ENCODE measurements at regions not wholly inside any gene's neighbourhood (a gene's known extent, or its start where the extent isn't known, plus 50 kb on each side); places are given as distances from the start of the nearest gene placed in this dataset.

DNA sequence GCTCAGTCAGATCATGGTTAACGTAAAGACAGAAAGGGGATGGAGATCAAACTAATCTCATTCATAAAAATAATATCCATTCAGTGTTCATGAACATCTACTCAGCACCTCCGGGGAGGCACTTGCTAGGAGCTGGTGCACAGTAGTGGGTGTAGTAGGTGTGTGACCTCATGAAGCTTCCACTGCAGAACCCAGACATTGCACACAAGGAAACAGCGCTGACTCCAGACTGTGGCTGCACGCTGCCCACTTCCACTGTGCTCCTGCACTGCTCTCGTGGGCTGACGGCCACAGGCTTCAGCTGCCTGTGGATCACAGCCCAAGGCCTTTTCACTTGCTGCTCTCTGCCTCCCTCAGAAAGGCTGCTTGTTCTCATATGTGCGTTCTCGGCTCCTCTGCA lies 214.4 kb upstream of the ZNF507 start:
- 9% methylated on average over 8 of the region's 8 CpGs for WGBS (ENCODE audit: missing lambda C conversion rate)
- TF ChIP-seq FOSB (CRISPR knock-in tag; IDR thresholded peaks at IDR 0.05) (no peak), RAD21 (conservative IDR thresholded peaks at IDR 0.05 in 1 of 2, IDR thresholded peaks at IDR 0.05 in 1 of 2) (no peak), NPAS2 (CRISPR knock-in tag; IDR thresholded peaks at IDR 0.05; ENCODE audit: borderline replicate concordance) (no peak), RCOR1 (IDR thresholded peaks at IDR 0.05; ENCODE audit: low read depth, low read length) (no peak), CHD4 (IDR thresholded peaks at IDR 0.05; ENCODE audit: borderline replicate concordance) (no peak), TP53 (CRISPR knock-in tag; IDR thresholded peaks at IDR 0.05) (no peak), CEBPB (IDR thresholded peaks at IDR 0.05) (no peak), KDM5A (IDR thresholded peaks at IDR 0.05) (no peak), EP300 (IDR thresholded peaks at IDR 0.05) (no peak)
- TF ChIP-seq, protein P1, sequence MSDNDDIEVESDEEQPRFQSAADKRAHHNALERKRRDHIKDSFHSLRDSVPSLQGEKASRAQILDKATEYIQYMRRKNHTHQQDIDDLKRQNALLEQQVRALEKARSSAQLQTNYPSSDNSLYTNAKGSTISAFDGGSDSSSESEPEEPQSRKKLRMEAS (IDR thresholded peaks at IDR 0.05) = no peak
- TF ChIP-seq, protein P2, sequence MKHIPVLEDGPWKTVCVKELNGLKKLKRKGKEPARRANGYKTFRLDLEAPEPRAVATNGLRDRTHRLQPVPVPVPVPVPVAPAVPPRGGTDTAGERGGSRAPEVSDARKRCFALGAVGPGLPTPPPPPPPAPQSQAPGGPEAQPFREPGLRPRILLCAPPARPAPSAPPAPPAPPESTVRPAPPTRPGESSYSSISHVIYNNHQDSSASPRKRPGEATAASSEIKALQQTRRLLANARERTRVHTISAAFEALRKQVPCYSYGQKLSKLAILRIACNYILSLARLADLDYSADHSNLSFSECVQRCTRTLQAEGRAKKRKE (CRISPR knock-in tag; IDR thresholded peaks at IDR 0.05; ENCODE audit: low read depth) = no peak
- TF ChIP-seq, protein P3, sequence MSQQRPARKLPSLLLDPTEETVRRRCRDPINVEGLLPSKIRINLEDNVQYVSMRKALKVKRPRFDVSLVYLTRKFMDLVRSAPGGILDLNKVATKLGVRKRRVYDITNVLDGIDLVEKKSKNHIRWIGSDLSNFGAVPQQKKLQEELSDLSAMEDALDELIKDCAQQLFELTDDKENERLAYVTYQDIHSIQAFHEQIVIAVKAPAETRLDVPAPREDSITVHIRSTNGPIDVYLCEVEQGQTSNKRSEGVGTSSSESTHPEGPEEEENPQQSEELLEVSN (IDR thresholded peaks at IDR 0.05; ENCODE audit: borderline replicate concordance, low read depth) = no peak
- TF ChIP-seq, protein P4, sequence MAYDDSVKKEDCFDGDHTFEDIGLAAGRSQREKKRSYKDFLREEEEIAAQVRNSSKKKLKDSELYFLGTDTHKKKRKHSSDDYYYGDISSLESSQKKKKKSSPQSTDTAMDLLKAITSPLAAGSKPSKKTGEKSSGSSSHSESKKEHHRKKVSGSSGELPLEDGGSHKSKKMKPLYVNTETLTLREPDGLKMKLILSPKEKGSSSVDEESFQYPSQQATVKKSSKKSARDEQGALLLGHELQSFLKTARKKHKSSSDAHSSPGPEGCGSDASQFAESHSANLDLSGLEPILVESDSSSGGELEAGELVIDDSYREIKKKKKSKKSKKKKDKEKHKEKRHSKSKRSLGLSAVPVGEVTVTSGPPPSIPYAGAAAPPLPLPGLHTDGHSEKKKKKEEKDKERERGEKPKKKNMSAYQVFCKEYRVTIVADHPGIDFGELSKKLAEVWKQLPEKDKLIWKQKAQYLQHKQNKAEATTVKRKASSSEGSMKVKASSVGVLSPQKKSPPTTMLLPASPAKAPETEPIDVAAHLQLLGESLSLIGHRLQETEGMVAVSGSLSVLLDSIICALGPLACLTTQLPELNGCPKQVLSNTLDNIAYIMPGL (CRISPR knock-in tag; IDR thresholded peaks at IDR 0.05; ENCODE audit: borderline replicate concordance) = no peak
- FAIRE-seq (no peak), ATAC-seq (no peak), DNase-seq (ENCODE audit: low read depth in 1 of 2, low spot score in 1 of 2) (no peak)
- H3K4me1 ChIP-seq = no peaks in the 10 kb centered on the region
- no peak overlapping the region for H3K4me3 ChIP-seq
- CTCF ChIA-PET = interaction anchor here (2.0 kb wide), 1 partner anchor 93 kb away, joined by 6 read pairs; no protein-coding TSS in a partner anchor
- POLR2A ChIA-PET = no interaction called here
- no peaks in the 10 kb centered on the region for H3K9me3 ChIP-seq
- no peak overlapping the region for H3K27ac ChIP-seq
- no peak overlapping the region for H3K4me2 ChIP-seq

DNA sequence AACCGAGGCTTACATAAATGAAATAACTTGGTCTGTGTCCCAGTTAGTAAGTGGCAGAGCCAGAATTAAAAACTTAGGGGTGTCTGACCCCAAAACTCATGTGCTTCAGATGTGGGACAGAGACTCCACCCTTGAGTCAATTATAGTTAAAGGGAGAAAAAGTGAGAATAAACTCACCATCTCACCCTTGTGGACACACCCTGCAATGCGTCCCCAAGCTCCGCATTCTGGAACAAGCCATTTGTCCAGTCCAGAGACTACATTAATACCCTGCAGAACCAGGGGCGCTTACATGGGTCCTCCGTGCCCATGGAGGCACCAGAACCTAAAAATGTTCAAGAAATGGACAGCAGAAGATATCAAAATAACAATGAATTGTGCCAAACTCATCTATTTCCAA lies 207.0 kb upstream of the ZNF507 start:
- no peak for FAIRE-seq
- Histone ChIP-seq H3K4me3 (no peak overlapping the region), H3K9me3 (no peaks in the 10 kb centered on the region), H3K27ac (no peak overlapping the region), H3K4me2 (no peak overlapping the region), H3K4me1 (no peaks in the 10 kb centered on the region)
- peak in 1 of 2 experiments; percentile 55; a peak in 2 of 6 replicates for ATAC-seq
- 13% methylated on average over 5 of the region's 5 CpGs for WGBS (ENCODE audit: missing lambda C conversion rate)
- CTCF ChIA-PET = interaction anchor here (1.7 to 1.8 kb wide), 2 partner anchors 18 to 86 kb away, joined by 5 to 8 read pairs; no protein-coding TSS in a partner anchor
- no peak for DNase-seq (ENCODE audit: low read depth in 1 of 2, low spot score in 1 of 2)
- TF ChIP-seq RAD21 (conservative IDR thresholded peaks at IDR 0.05 in 1 of 2, IDR thresholded peaks at IDR 0.05 in 1 of 2) = peak in 1 of 2 experiments; percentile 36; a peak in 1 of 5 replicates
- no peak for TF ChIP-seq ESRRA (IDR thresholded peaks at IDR 0.05; ENCODE audit: borderline replicate concordance, low read length)
- POLR2A ChIA-PET = no interaction called here

DNA sequence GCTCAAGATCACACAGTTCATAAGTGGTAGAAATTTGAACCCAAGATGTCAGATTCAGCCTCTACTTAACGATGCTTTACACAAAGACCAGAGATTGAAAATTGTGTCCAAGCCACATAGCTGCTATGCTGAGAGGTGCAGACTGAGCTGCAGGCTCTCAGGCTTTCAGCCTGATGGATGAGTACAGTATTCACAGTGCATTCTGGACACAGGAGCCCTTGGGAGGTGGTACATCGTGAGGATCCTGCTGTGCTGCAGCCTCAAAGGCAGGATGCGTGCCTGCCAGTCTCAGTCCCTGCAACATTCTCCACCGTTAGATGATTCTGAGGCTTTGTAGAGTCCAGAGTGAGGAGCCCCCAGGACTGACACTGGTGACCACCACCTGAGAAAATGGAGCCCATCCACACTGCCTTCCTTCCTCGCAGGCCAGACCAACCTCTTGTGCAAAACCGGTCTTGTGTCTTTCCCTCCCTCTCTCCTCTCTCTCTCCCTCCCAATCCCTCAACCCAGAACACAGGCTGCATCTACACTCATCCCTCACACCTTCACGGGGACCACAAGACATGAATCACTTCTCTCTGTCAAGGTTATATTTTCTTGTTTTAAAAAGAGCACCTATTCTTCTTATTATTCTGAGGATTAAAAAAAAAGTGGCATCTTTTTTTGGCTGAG lies 203.4 kb upstream of the ZNF507 start:
- WGBS (ENCODE audit: missing lambda C conversion rate) = under 1% methylated on average over 7 of the region's 7 CpGs

More for the DNA sequence above, 203.4 kb upstream of the ZNF507 start:
- no peaks in the 10 kb centered on the region for H3K4me1 ChIP-seq
- CTCF ChIA-PET = no interaction called here
- H3K4me3 ChIP-seq = no peak overlapping the region
- no peak for TF ChIP-seq CHD2 (IDR thresholded peaks at IDR 0.05; ENCODE audit: low read length, partially characterized antibody)
- TF ChIP-seq, protein P5, sequence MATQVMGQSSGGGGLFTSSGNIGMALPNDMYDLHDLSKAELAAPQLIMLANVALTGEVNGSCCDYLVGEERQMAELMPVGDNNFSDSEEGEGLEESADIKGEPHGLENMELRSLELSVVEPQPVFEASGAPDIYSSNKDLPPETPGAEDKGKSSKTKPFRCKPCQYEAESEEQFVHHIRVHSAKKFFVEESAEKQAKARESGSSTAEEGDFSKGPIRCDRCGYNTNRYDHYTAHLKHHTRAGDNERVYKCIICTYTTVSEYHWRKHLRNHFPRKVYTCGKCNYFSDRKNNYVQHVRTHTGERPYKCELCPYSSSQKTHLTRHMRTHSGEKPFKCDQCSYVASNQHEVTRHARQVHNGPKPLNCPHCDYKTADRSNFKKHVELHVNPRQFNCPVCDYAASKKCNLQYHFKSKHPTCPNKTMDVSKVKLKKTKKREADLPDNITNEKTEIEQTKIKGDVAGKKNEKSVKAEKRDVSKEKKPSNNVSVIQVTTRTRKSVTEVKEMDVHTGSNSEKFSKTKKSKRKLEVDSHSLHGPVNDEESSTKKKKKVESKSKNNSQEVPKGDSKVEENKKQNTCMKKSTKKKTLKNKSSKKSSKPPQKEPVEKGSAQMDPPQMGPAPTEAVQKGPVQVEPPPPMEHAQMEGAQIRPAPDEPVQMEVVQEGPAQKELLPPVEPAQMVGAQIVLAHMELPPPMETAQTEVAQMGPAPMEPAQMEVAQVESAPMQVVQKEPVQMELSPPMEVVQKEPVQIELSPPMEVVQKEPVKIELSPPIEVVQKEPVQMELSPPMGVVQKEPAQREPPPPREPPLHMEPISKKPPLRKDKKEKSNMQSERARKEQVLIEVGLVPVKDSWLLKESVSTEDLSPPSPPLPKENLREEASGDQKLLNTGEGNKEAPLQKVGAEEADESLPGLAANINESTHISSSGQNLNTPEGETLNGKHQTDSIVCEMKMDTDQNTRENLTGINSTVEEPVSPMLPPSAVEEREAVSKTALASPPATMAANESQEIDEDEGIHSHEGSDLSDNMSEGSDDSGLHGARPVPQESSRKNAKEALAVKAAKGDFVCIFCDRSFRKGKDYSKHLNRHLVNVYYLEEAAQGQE (IDR thresholded peaks at IDR 0.05) = no peak
- no peak for TF ChIP-seq BHLHE40 (IDR thresholded peaks at IDR 0.05; ENCODE audit: low read depth, low read length)
- peak; percentile 39 for FAIRE-seq
- no peak overlapping the region for H3K4me2 ChIP-seq
- DNase-seq (ENCODE audit: low read depth in 1 of 2, low spot score in 1 of 2) = no peak
- H3K27ac ChIP-seq = no peak overlapping the region
- POLR2A ChIA-PET = no interaction called here
- ATAC-seq = no peak
- H3K9me3 ChIP-seq = peaks cover 12% of the 10 kb centered on the region

Measured in A549 (cell line).